ENCODE measurements at regions not wholly inside any gene's neighbourhood (a gene's known extent, or its start where the extent isn't known, plus 50 kb on each side); places are given as distances from the start of the nearest gene placed in this dataset.
"Not testable (repeated sequence)": the region's sequence is repeated elsewhere in the genome, so short reads cannot be mapped to it uniquely, and the experiment has no call there.

DNA sequence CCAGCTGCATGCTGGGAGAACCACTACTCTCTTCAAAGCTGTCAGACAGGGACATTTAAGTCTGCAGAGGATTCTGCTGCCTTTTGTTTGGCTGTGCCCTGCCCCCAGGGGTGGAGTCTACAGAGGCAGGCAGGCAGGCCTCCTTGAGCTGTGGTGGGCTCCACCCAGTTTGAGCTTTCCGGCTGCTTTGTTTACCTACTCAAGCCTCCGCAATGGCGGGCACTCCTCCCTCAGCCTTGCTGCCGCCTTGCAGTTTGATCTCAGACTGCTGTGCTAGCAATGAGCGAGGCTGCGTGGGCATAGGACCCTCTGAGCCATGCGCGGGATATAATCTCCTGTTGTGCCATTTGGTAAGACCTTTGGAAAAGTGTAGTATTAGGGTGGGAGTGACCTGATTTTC lies 581.1 kb upstream of the LCORL start:
- not testable (repeated sequence) for DNase-seq

DNA sequence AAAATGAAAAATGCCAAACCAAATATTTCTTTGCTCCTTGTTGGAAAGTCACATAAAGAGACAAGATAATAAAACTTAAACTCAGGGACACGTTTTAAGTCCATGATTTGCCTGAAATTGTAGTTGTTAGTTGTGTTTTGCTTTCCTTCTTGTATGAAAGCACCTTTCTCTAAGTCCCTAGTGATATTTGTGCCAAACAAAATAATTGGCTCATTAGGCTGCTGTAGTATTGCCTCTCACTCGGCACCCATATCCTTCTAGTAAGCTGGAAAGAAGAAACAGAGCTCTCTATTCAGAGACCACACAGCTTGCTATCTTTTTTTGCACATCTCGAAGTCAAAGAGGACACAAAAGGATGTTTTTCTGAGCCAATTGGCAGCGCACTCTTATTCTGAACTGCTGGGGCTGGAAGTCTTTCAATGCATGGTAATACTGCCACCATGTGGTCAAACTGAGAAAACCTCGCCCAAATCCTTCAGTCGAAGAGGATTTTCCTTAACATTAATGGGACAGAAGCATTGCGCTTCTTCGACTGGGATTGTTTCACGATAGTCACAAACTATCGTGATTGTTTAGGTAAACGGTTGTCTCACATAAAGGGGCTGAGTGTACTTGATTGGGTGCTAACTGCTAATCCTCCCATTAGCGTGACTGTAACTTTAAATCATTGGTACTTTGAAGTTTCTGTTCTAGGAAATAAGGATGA lies 571.9 kb upstream of the LCORL start:
- peak; percentile 37 for DNase-seq

DNA sequence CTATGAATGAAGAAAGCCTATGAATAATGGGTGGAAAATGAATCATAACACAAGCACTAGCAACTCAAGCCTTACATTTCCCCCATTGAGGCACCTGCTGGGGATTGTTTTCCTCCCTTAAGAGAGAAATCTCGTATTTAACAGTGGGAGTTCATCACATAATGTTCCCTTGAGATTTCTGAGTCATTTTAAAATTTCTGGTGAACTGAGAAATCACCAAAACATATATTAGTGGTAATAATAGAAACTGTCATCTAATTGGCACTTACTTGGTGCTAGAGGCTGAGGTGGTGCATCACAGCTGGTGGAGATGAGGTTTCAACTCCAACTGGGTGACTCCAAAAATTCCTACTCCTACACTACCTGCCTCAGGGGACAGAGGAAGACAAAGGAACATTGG lies 561.3 kb upstream of the LCORL start:
- DNase-seq = no peak

DNA sequence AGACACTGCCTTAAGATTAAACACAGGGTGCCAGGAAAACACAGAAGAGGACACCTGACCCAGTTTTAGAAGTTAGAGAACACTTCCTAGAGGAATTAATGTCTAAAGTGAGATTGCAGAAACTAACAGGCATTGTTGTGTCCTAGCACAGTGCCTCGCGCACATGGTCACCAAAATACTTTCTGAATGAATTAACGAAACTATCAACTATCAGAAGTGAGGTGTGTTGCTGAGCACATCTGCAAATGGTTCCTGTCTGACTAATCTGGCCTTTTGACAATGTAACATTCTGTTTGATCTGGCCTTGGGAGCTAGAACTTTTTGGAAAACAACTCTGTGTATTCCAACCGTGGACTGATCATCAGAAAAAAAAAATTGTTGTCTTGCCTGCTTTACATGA lies 556.8 kb upstream of the LCORL start:
- DNase-seq = no peak

DNA sequence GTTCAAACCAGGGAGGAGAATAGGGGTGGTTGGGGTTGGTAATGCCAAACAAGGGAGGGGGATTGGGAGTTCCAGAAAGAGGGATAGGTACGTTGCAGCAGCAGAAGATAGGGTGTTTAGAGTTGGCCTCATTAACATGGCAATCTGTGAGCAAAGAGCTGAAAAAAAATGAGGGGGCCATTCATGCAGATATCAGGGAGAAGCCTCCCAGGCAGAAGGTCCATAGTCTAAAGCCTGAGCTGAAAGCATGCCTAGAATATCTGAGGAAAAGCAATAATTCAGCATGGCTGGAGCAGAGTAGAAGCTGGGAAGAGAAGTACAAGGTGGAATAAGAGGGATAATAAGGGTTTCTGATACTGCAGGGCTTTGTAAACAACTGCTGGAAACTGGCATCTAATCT lies 550.9 kb upstream of the LCORL start:
- no peak for DNase-seq

DNA sequence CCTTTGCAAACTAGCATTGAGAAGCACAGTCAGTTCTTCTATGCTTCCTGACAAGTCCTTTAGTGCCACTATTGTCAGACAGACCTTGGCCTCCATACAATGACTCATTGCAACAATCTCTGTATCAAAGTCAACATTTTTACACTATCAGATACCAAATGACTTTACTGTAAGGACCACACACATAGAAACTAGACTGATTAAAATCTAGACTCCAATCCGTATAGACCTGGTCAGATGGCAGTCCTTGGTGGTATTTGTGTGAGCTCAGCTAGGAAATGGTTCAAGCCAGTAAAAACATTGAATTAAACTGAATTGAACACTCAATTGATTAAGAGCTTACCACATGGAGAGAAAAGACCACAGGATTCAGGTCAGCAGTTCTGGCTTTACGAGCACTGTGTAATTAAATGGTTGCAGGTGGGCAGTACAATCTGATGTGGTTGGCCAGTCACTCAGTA lies 549.8 kb upstream of the LCORL start:
- no peak for DNase-seq

DNA sequence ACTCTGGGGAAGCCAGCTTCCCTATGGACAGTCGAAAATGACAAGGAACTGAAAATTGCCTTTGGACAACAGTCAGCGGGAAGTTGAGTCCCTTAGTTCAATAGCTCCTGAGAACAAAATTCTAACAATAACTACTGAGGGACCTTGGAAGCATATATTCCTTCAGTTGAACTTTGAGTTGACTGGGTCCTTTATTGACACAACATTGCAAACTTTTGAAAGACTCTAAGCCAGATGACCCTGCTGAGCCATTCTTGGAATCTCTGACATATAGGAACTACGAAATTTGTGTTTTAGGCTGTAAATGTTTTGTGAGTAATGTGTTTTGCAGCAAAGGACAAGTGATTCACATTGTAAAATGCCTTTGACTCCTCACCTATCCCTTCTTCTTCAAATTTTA lies 548.8 kb upstream of the LCORL start:
- DNase-seq = no peak

DNA sequence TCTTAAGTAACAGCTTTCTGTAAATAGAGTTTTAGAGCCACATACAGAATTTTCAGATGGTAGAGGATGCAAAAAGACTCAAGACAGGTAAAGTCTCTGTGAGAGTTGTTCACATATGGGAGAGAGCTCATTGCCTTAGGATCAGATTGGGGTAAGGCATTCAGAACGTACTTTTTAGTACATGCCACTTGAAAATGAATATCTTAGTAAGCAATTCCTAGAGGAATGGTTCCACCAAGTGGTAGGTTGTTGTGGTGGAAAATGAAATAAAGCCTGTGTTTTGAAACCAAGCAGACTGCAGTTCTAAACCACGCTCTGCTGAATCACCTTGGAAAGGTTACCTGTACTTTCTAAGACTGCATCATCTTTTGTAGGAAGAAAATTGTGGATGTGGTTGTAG lies 547.0 kb upstream of the LCORL start:
- DNase-seq = no peak

DNA sequence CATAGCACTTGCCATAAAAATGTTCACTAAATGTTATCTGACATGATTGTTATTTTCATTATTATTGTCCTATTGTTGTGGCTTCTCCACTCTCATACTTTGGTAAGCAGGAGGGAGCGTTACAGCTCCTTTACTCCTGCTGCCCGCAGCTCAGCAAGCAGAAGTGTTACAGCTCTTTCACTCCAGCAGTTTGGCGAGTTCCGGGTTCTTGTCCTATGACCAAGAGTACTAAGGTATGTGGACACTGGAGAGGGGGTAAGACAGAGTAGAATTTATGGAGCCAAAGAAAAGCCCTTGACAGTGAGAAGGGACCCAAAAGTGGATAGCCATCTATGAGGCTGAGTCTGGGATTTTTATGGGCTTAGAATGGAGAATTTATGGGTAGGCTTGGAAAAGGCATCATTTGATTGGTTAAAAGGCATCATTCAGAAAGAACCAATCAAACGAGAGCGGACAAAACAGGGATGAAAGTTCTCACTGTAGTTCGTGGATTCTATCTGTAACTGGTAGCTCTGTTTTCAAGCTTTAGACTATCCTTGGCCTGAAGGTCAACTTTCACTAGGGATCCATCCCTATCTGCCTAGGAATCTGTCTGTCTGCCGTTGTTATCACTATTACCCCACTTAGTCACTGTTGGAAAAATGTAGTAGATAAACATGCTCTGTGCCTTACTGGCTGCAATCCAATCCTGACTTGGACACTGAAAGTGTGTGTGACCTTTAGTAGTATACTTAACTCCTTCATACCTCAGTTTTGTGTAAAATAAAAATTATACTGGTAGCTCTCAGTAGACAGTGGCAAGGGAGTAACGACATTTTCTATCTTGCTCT lies 545.6 kb upstream of the LCORL start:
- no peak for DNase-seq

DNA sequence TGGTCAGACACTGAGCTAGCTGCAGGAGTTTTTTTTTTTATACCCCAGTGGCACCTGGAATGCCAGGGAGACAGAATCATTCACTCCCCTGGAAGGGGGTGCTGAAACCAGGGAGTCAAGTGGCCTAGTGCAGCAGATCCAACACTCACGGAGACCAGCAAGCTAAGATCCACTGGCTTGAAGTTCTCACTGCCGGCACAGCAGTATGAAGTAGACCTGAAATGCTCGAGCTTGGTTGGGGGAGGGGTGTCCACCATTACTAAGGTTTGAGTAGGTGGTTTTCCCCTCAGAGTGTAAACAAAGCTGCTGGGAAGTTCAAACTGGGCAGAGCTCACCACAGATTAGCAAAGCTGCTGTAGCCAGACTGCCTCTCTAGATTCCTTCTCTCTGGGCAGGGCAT lies 537.9 kb upstream of the LCORL start:
- no peak for DNase-seq

DNA sequence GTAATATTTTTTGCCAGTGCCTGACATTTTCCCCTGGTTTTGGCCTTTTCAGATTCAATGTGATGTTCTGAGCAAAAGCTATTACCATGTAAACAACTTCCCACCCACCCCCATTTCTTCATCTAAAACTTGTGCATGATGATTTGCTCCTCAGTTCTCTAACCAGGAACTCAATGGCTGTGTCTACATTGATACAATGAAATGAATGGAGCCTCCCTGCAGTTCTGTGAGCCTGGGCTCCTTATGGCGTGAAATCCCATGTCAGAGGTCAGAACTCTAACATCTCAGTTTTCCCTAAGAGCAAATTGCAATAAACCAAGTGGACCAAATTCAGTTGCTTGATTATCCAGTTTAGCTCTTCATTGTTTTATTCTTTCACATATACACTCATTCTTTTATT lies 534.8 kb upstream of the LCORL start:
- no peak for DNase-seq

DNA sequence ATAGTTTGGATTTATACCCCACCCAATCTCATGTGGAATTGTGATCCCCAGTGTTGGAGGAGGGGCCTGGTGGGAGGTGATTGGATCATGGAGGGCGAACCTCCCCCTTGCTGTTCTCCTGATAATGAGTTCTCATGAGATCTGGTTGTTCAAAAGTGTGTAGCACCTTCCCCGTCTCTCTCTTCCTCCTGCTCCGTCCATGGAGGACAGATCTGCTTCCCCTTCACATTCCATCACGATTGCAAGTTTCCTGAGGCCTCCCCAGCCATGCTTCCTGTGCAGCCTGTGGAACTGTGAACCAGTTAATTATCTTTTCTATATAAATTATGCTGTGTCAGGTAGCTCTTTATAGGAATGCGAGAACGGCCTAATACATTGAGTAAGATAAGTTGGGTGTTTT lies 518.8 kb upstream of the LCORL start:
- DNase-seq = no peak

DNA sequence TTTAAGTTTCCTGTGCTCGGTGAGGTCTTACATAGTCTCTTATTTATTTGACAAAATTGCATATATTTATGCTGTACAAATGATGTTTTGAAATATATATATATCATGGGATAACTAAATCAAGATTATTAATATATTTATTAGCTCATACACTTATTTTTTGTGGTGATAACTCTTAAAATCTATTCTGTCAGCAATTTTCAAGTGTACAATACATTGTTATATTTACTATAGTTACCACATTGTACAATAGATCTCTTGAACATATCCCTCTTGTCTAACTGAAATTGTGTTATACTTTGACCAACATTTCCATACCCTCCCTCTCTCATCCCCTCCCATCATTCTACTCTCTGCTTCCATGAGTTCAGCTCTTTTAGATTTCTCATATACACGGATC lies 516.6 kb upstream of the LCORL start:
- no peak for DNase-seq

DNA sequence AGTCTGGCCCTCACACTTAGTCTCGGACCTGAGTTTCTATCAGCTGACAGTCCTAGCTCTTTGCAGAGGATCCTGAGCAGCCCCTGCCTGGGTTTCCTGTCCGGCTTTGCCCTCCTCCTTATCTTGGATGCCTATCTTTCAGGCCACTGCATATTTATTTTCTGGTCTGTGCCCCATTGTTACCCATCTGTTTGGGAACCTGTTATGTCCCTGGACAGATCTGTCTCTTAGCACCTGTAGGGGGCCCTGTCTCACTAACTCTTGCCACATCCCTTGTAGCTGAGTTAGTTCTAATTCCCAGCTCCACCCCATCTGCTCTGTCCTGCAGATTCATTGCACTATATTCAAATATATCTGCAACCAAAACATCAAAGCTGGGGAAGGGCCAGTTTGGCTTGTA lies 514.9 kb upstream of the LCORL start:
- DNase-seq = no peak

DNA sequence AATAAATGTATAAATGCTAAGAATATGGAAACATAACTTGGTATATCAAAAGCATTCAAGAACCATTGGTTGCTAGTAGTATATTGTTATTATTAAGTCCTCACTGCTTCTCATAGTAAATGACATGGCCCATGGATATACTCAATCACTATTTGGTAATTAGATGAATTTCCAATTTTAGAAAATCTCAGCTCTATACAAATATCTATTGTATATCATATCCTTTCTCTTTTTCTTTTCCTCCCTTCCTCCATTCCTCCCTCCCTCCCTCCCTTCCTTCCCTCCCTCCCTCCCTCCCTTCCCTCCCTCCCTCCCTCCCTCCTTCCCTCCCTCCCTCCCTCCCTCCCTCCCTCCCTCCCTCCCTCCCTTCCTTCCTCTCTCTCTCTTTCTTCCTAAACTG lies 514.4 kb upstream of the LCORL start:
- DNase-seq = no peak

DNA sequence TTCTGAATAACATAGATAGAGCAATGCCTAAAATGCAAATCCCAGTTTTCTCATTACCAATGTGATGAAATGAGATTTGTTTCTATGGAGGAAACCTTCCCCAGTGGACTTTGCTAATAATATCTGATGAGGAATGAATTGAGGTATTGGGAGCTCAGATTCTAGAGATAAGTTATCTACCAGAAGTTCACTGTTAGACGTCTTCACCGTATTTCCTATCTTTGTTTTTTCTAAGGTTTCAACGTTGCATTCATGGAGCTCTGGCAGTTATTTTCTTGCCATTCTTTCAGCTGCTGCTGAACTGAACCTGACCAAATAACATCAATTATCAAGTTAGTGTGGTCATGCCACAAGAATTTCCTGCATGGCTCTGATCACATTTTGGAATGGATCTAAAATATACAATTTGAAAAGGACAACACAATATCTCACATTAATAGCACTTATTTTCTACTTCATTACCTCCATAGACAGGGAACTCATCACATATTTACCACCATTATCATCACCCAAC lies 511.8 kb upstream of the LCORL start:
- no peak for DNase-seq

DNA sequence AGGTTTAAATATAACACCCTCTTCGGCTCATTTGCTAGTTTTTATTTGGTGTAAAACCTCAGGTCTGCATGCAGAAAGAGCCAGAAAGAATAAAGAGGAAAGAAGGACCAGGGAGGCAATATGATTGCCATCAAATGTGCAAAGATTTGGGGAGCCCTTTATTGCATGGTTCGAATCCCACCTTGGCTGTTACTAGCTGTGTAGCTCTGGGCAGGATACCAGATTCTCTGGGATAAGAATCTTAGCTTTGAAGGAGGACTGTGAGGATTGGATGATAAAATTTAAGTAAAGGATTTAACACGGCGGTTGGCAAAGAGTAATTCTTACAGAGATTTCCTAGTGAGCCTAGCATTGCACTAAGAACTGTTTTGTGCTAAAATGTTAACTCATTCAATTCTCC lies 510.2 kb upstream of the LCORL start:
- DNase-seq = no peak

DNA sequence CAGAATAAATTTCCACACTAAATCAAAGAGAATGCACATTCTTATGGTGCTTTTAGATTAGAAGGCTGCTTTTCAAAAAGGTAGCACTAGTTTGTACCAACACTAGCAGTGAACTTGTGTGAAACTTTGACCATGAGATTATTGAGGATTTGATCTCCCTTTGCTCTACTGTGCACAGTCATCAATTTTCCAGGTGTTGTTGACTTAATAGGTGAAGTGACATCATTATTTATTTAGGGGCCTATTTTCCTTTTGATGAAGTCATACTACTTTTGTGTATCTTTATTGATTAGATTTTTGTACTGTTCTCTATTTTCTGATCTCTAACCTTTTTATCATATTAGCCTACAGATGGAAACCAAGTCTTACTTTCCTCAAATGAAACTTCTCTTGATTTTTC lies 507.9 kb upstream of the LCORL start:
- no peak for DNase-seq

DNA sequence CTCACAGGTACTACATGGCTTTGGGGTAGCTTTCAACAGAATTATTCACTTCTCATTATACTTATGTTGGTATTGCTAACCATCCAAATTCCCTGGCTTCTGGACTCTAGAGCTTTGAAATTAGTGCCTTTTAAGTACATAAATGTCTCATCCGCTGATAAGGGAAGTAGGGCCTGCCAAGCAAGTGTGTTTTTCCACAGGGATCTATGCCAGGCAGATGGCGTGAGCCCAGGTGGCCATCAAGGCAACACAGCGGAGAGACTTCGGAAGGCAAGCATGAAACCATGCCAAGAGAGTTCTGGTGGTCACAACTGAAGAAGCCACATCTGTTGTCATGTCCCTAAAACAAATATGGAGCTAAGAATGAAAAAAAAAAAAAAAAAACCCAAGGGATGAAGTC lies 503.1 kb upstream of the LCORL start:
- no peak for DNase-seq

DNA sequence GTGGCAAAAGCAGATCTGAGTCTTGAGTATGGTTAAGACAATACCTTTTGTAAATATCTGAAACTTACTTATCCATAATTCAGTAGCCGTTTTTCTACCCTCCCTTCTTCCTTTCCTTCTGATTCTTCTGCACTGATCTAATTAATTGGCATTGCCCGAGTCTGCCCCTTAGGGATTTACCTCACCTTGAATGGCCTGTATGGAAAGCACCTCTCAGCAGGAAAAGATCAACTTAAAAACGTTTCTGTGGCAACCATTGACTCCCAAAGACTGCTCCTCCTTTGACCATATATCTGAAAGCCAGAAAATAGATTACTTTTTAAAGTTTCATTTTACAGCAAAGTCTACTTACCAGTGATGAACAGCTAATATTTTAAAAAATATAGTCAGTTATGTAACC lies 496.5 kb upstream of the LCORL start:
- DNase-seq = no peak

DNA sequence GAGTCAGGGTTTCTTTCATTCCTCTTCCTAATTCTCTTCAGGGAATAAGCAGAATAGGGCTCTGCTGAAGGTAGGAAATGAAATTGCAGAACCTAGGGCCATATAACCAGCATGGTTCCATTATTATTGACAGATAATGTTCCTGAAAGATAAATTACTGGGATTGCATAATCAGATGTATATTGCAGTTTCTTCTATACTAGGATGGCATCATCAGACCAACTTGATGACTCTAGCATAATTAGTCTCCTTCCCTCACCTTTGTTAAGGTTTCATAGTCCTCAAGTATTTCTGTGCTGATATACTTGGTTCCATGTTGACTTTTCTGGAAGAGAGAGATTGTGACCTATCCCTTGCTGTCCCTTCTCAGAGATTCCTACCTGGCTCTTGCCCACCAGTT lies 492.3 kb upstream of the LCORL start:
- no peak for DNase-seq

DNA sequence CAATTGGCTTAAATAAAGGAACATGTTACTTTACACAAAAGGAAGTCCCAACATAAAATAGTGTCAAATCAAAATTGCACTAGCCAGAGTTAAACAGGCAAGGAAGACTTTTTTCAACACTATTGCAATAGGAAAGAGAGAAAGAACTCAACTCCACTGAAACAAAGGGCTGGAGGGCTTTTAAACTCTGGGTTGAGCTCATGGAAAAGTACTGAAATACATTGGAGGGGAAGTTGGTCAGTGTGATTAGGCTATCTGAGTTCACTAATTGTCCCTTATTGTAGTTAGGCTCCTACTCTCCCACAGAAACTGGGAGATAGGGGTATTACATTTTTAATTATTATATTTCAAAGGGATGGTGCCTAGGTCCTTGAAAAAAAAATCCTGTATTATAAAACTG lies 491.2 kb upstream of the LCORL start:
- no peak for DNase-seq

DNA sequence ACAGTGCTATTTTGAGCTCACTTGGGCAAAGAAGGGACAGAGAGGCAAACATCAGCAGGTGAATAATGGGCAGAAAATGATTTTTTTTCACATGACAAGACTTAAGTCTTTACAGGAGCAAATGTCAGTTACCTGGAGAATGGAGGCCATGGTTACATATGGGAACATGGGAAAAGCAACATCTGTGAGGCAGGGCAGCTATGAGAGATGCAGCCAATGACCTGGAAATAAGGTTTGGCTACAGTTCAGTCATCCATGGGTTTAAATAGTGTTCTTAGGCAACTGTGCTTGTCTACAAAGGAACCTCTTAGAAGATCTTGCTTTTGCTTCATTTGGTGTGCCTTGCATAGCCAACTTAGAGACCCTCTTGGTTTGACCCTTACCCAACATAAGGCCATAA lies 490.2 kb upstream of the LCORL start:
- DNase-seq = no peak

DNA sequence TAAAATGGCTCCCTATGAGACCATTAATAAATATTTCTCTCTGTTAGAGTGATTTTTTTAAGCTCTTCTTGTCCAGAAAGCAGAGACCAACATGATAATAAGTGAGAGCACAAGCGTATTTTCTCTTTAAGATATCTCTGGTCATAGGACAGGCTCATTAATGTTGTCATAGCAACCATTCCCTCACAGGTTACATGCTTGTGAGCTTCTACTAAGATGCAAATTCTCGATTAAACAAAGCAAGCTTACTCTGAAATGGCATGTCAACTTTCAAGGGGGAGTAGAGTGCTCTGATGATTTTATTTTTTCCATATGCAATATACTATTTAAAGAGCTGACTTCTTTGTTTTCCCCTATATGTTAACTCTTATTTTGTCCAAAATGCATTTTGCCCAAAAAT lies 487.2 kb upstream of the LCORL start:
- no peak for DNase-seq

DNA sequence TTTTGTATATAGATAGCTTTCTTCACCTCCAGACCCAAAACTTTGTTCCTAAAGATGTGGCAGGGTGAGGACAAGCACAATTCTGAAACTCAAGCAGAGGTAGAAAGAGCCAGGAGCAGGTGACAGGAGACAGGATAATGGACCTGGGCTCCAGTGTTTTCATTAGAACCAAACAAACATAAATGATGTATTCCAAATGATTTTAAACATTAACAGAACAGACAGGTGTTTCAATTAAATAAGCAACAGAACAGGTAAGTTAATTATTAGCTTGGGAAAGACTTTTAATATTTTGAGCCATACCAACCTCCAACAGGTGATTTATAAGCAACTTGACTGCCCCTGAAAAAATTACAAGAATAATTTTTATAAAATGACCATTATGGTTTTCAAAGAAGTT lies 459.4 kb upstream of the LCORL start:
- no peak for DNase-seq

All from HCEC 1CT (cell line).